Activated CD4-positive, alpha-beta T cell treated with anti-CD3 and anti-CD28 coated beads, Interleukin-2, amount 10 ng/mL, durations not matched to agents 7 days and 5 days (primary cell): ENCODE measurements at regions not wholly inside any gene's neighbourhood (a gene's known extent, or its start where the extent isn't known, plus 50 kb on each side); places are given as distances from the start of the nearest gene placed in this dataset.
"Not testable (repeated sequence)": the region's sequence is repeated elsewhere in the genome, so short reads cannot be mapped to it uniquely, and the experiment has no call there.

Experiments
- CTCF ChIA-PET: fragments of 350-600 bp; sonication (Branson Sonifier 250); formaldehyde crosslinking; loops from one replicate; lab custom pipeline; 2021; ENCODE audit warnings: antibody characterized with exemption; lab: Charles Lee
- POLR2A ChIA-PET: fragments of 350-600 bp; sonication (Branson Sonifier 250); formaldehyde crosslinking; loops from one replicate; lab custom pipeline; 2021; ENCODE audit warnings: antibody characterized with exemption; lab: Charles Lee
- DNase-seq: peaks from one replicate; pipeline ENCODE4 v3.0.0-alpha.2; 2020
- H3K27ac Mint-ChIP-seq: one replicate; pipeline ENCODE4 v1.8.0; 2021; ENCODE audit warnings: mild to moderate bottlenecking, moderate library complexity, mixed read lengths
- H3K27me3 Mint-ChIP-seq: one replicate; pipeline ENCODE4 v1.8.0; 2021; ENCODE audit warnings: mixed read lengths
- H3K36me3 Mint-ChIP-seq: one replicate; pipeline ENCODE4 v1.8.0; 2021; ENCODE audit warnings: low read depth, mixed read lengths
- H3K4me1 Mint-ChIP-seq: one replicate; pipeline ENCODE4 v1.8.0; 2021; ENCODE audit warnings: mixed read lengths
- H3K4me3 Mint-ChIP-seq: one replicate; pipeline ENCODE4 v1.8.0; 2021; ENCODE audit warnings: mild to moderate bottlenecking, moderate library complexity, mixed read lengths
- H3K9me3 Mint-ChIP-seq: one replicate; pipeline ENCODE4 v1.8.0; 2021; ENCODE audit warnings: mixed read lengths

DNA sequence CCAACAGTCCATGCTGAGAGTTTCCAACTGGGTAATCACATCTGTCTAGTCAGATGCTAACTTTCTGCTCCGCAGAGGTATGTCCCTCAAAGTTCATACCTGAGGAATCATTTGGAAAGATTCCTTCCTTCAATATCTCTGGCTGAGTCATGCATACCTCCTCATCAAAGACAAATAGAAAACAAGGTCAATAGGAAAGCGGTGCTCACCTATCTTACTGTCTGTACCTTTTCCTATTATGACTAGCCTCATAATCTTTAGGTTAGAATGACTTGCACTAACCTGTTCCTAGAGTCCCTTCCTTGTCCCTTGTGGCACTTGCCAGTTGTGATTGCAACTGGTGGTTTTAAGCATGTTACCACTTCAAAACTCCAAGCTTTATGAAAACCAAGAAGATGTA is 78.2 kb upstream of the PTPRK start:
- Mint-ChIP-seq H3K27ac (no peak overlapping the region), H3K9me3 (peaks cover 3% of the 10 kb centered on the region), H3K36me3 (no peaks in the 10 kb centered on the region), H3K4me3 (no peak overlapping the region), H3K4me1 (peaks cover 9% of the 10 kb centered on the region), H3K27me3 (peaks cover 7% of the 10 kb centered on the region)
- ChIA-PET POLR2A (no interaction called here), CTCF (no interaction called here)
- DNase-seq, result no peak

GRCh38 chr6:128597956-128598355 is 77.6 kb upstream of the PTPRK start:
- no peaks in the 10 kb centered on the region for H3K36me3 Mint-ChIP-seq
- no peak overlapping the region for H3K4me3 Mint-ChIP-seq
- H3K9me3 Mint-ChIP-seq, result peaks cover 3% of the 10 kb centered on the region
- H3K4me1 Mint-ChIP-seq, result peaks cover 9% of the 10 kb centered on the region
- DNase-seq, result no peak
- H3K27me3 Mint-ChIP-seq, result peaks cover 7% of the 10 kb centered on the region
- ChIA-PET POLR2A (no interaction called here), CTCF (no interaction called here)
- H3K27ac Mint-ChIP-seq, result no peak overlapping the region

- Mint-ChIP-seq H3K27ac (no peak overlapping the region), H3K4me3 (no peak overlapping the region), H3K4me1 (peaks cover 9% of the 10 kb centered on the region), H3K9me3 (peaks cover 3% of the 10 kb centered on the region), H3K36me3 (no peaks in the 10 kb centered on the region), H3K27me3 (peaks cover 7% of the 10 kb centered on the region)
- ChIA-PET POLR2A (no interaction called here), CTCF (no interaction called here)
- DNase-seq, result no peak
Measured at GRCh38 chr6:128597004-128597403, 76.6 kb upstream of the PTPRK start.

DNA sequence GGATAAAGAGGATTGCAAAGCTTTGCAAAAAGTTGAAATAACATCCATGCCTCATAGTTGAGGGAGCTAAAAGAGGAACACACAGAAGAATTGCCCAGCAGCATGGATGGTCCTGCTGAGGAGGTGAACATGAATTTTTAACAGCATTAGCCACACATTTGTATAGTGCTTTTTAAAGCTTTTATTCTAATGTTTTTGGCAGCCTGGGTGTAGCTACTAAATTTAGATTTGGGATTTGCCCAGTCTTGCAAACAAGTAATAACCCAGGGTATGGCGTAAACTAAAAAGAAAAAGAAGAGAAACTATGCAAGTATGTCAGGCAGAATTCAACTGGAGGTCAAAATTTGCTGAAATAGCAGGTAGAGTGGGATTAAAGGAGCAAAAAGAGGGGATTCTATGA is 75.1 kb upstream of the PTPRK start:
- H3K27me3 Mint-ChIP-seq, result peaks cover 16% of the 10 kb centered on the region
- peaks cover 5% of the 10 kb centered on the region for H3K4me1 Mint-ChIP-seq
- CTCF ChIA-PET, result no interaction called here
- H3K36me3 Mint-ChIP-seq, result no peaks in the 10 kb centered on the region
- H3K9me3 Mint-ChIP-seq, result peaks cover 3% of the 10 kb centered on the region
- H3K4me3 Mint-ChIP-seq, result no peak overlapping the region
- POLR2A ChIA-PET, result no interaction called here
- DNase-seq, result no peak
- no peak overlapping the region for H3K27ac Mint-ChIP-seq

- POLR2A ChIA-PET, result no interaction called here
Measured at GRCh38 chr6:128586095-128586494, 65.7 kb upstream of the PTPRK start.

GRCh38 chr6:128580224-128581110 is 60.1 kb upstream of the PTPRK start:
- Mint-ChIP-seq H3K4me3 (no peak overlapping the region), H3K27ac (no peak overlapping the region), H3K27me3 (peaks cover 8% of the 10 kb centered on the region), H3K4me1 (peaks cover 10% of the 10 kb centered on the region), H3K9me3 (no peaks in the 10 kb centered on the region), H3K36me3 (no peaks in the 10 kb centered on the region)
- DNase-seq, result no peak
- CTCF ChIA-PET, result no interaction called here
- POLR2A ChIA-PET, result no interaction called here

More at GRCh38 chr6:128586095-128586494, 65.7 kb upstream of the PTPRK start:
- Mint-ChIP-seq H3K36me3 (no peaks in the 10 kb centered on the region), H3K27me3 (peaks cover 18% of the 10 kb centered on the region), H3K4me1 (no peaks in the 10 kb centered on the region), H3K9me3 (no peaks in the 10 kb centered on the region), H3K4me3 (no peak overlapping the region), H3K27ac (no peak overlapping the region)
- DNase-seq, result no peak
- CTCF ChIA-PET, result no interaction called here

- H3K4me1 Mint-ChIP-seq, result peaks cover 14% of the 10 kb centered on the region
- H3K4me3 Mint-ChIP-seq, CTCF ChIA-PET, H3K36me3 Mint-ChIP-seq, H3K27ac Mint-ChIP-seq, POLR2A ChIA-PET, H3K27me3 Mint-ChIP-seq, H3K9me3 Mint-ChIP-seq, DNase-seq: not testable (repeated sequence)
Measured at GRCh38 chr6:128575254-128575653, 54.9 kb upstream of the PTPRK start.

DNA sequence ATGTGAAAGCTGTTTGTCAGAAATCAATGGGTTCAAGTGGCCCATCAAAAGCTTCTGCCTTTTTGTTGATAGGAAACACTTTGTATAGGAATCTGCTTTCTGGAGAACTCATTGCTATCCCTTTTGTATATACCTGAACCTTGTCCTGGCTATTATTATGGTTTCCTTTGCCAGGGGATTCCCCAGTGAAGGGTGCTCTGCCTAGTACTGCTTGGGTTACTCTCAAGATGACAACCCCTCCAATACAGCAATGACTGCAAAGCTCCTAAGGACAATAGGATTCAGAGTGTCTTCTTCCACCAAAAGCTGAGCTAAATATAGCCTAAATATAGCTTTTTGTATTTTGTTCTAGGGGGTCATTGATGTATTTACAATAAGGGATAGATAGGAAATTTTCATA is 54.0 kb upstream of the PTPRK start:
- no peaks in the 10 kb centered on the region for H3K36me3 Mint-ChIP-seq
- DNase-seq, result no peak
- CTCF ChIA-PET, result no interaction called here
- POLR2A ChIA-PET, result no interaction called here
- no peak overlapping the region for H3K27ac Mint-ChIP-seq
- H3K27me3 Mint-ChIP-seq, result peaks cover 3% of the 10 kb centered on the region
- H3K9me3 Mint-ChIP-seq, result no peaks in the 10 kb centered on the region
- no peak overlapping the region for H3K4me3 Mint-ChIP-seq
- peaks cover 16% of the 10 kb centered on the region for H3K4me1 Mint-ChIP-seq

- Mint-ChIP-seq H3K36me3 (no peaks in the 10 kb centered on the region), H3K27ac (no peak overlapping the region), H3K4me3 (no peak overlapping the region), H3K4me1 (peaks cover 16% of the 10 kb centered on the region), H3K27me3 (peaks cover 3% of the 10 kb centered on the region), H3K9me3 (no peaks in the 10 kb centered on the region)
- no peak for DNase-seq
- ChIA-PET CTCF (no interaction called here), POLR2A (no interaction called here)
Measured at GRCh38 chr6:128573036-128573435, 52.6 kb upstream of the PTPRK start.

DNA sequence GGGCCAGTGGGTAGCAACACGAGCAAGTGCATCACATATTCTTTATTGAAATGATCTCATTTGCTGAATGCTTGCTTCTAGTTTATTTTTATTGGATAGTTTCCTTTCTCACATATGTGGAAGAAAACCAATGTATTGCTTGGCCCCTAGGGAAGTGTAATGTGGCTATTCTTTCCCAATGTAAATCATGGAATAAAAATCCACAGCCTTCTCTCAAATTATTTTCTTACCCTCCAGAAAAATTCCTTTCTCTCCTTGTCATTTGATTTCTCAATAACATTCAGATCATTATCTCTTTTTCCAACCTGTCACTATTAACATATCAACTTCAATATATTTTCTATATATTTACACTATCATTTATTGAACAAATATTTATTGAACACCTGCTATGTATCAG is 51.9 kb upstream of the PTPRK start:
- H3K4me1 Mint-ChIP-seq, result peaks cover 16% of the 10 kb centered on the region
- no peak overlapping the region for H3K27ac Mint-ChIP-seq
- no peak for DNase-seq

GRCh38 chr6:128570680-128571063 is 50.3 kb upstream of the PTPRK start:
- H3K9me3 Mint-ChIP-seq, result no peaks in the 10 kb centered on the region
- H3K4me3 Mint-ChIP-seq, result no peak overlapping the region
- ChIA-PET POLR2A (no interaction called here), CTCF (no interaction called here)
- H3K36me3 Mint-ChIP-seq, result no peaks in the 10 kb centered on the region
- H3K4me1 Mint-ChIP-seq, result peaks cover 9% of the 10 kb centered on the region
- H3K27me3 Mint-ChIP-seq, result no peaks in the 10 kb centered on the region
- H3K27ac Mint-ChIP-seq, result no peak overlapping the region
- DNase-seq, result no peak

More for the DNA sequence above, 51.9 kb upstream of the PTPRK start:
- ChIA-PET CTCF (no interaction called here), POLR2A (no interaction called here)
- no peaks in the 10 kb centered on the region for H3K36me3 Mint-ChIP-seq
- H3K27me3 Mint-ChIP-seq, result no peaks in the 10 kb centered on the region
- H3K4me3 Mint-ChIP-seq, result no peak overlapping the region
- H3K9me3 Mint-ChIP-seq, result no peaks in the 10 kb centered on the region

GRCh38 chr6:128569732-128570679 is 49.6 kb upstream of the PTPRK start:
- no peaks in the 10 kb centered on the region for H3K36me3 Mint-ChIP-seq
- CTCF ChIA-PET, result no interaction called here
- peaks cover 7% of the 10 kb centered on the region for H3K4me1 Mint-ChIP-seq
- no peak overlapping the region for H3K27ac Mint-ChIP-seq
- no peaks in the 10 kb centered on the region for H3K27me3 Mint-ChIP-seq
- no peaks in the 10 kb centered on the region for H3K9me3 Mint-ChIP-seq
- no peak for DNase-seq
- no peak overlapping the region for H3K4me3 Mint-ChIP-seq
- POLR2A ChIA-PET, result no interaction called here
